ENCODE measurements at regions not wholly inside any gene's neighbourhood (a gene's known extent, or its start where the extent isn't known, plus 50 kb on each side); places are given as distances from the start of the nearest gene placed in this dataset.

GRCh38 chr6:148074738-148075137 is 267.9 kb upstream of the SASH1 start:
- Histone ChIP-seq H3K9me3 (no peaks in the 10 kb centered on the region), H3K36me3 (no peaks in the 10 kb centered on the region), H3K27ac (no peak overlapping the region), H3K27me3 (no peaks in the 10 kb centered on the region), H3K4me1 (no peaks in the 10 kb centered on the region), H3K4me3 (no peak overlapping the region)
- TF ChIP-seq POLR2AphosphoS5 (IDR thresholded peaks at IDR 0.05) (no peak), POLR2A (IDR thresholded peaks at IDR 0.05) (no peak), CTCF (IDR thresholded peaks at IDR 0.05) (no peak)
- intact Hi-C loops (cut with DNase I; ENCODE audit: low total_unique reads) = no loop called here
- peak in 1 of 2 donors; percentile 64 for DNase-seq (ENCODE audit: low spot score in 2 of 2)

GRCh38 chr6:148075352-148075751 is 267.3 kb upstream of the SASH1 start:
- Histone ChIP-seq H3K4me3 (no peak overlapping the region), H3K27ac (no peak overlapping the region), H3K36me3 (no peaks in the 10 kb centered on the region), H3K27me3 (no peaks in the 10 kb centered on the region), H3K9me3 (no peaks in the 10 kb centered on the region), H3K4me1 (no peaks in the 10 kb centered on the region)
- no peak for DNase-seq (ENCODE audit: low spot score in 2 of 2)
- no peak for TF ChIP-seq POLR2AphosphoS5 (IDR thresholded peaks at IDR 0.05)
- TF ChIP-seq CTCF (IDR thresholded peaks at IDR 0.05) = no peak
- intact Hi-C loops (cut with DNase I; ENCODE audit: low total_unique reads) = no loop called here

- no peaks in the 10 kb centered on the region for H3K36me3 ChIP-seq
- H3K9me3 ChIP-seq = no peaks in the 10 kb centered on the region
- H3K27ac ChIP-seq = no peak overlapping the region
- no peak overlapping the region for H3K4me3 ChIP-seq
- DNase-seq (ENCODE audit: low spot score in 2 of 2) = no peak
- H3K27me3 ChIP-seq = no peaks in the 10 kb centered on the region
- H3K4me1 ChIP-seq = no peaks in the 10 kb centered on the region
- intact Hi-C loops (cut with DNase I; ENCODE audit: low total_unique reads) = no loop called here
- TF ChIP-seq POLR2A (IDR thresholded peaks at IDR 0.05) (no peak), CTCF (IDR thresholded peaks at IDR 0.05) (no peak), POLR2AphosphoS5 (IDR thresholded peaks at IDR 0.05) (no peak)
These were observed 266.6 kb upstream of the SASH1 start for GRCh38 chr6:148076051-148076450.

- intact Hi-C loops (cut with DNase I; ENCODE audit: low total_unique reads) = no loop called here
- TF ChIP-seq POLR2AphosphoS5 (IDR thresholded peaks at IDR 0.05) (no peak), POLR2A (IDR thresholded peaks at IDR 0.05) (no peak)
- no peak for DNase-seq (ENCODE audit: low spot score in 2 of 2)
These were observed 262.3 kb upstream of the SASH1 start for GRCh38 chr6:148080315-148080714.

GRCh38 chr6:148081076-148081475 is 261.6 kb upstream of the SASH1 start:
- intact Hi-C loops (cut with DNase I; ENCODE audit: low total_unique reads) = no loop called here
- Histone ChIP-seq H3K4me3 (no peak overlapping the region), H3K4me1 (no peaks in the 10 kb centered on the region), H3K36me3 (no peaks in the 10 kb centered on the region), H3K27me3 (no peaks in the 10 kb centered on the region), H3K27ac (no peak overlapping the region), H3K9me3 (no peaks in the 10 kb centered on the region)
- TF ChIP-seq POLR2AphosphoS5 (IDR thresholded peaks at IDR 0.05) (no peak), POLR2A (IDR thresholded peaks at IDR 0.05) (no peak)
- DNase-seq (ENCODE audit: low spot score in 2 of 2) = no peak

More at GRCh38 chr6:148080315-148080714, 262.3 kb upstream of the SASH1 start:
- Histone ChIP-seq H3K27ac (no peak overlapping the region), H3K27me3 (no peaks in the 10 kb centered on the region), H3K36me3 (no peaks in the 10 kb centered on the region), H3K4me3 (no peak overlapping the region), H3K4me1 (no peaks in the 10 kb centered on the region), H3K9me3 (no peaks in the 10 kb centered on the region)

GRCh38 chr6:148082044-148082443 is 260.6 kb upstream of the SASH1 start:
- no peaks in the 10 kb centered on the region for H3K36me3 ChIP-seq
- DNase-seq (ENCODE audit: low spot score in 2 of 2) = no peak
- H3K4me1 ChIP-seq = no peaks in the 10 kb centered on the region
- H3K27ac ChIP-seq = no peak overlapping the region
- no peak for TF ChIP-seq CTCF (IDR thresholded peaks at IDR 0.05)
- TF ChIP-seq POLR2A (IDR thresholded peaks at IDR 0.05) = no peak
- no peak for TF ChIP-seq POLR2AphosphoS5 (IDR thresholded peaks at IDR 0.05)
- no peak overlapping the region for H3K4me3 ChIP-seq
- intact Hi-C loops (cut with DNase I; ENCODE audit: low total_unique reads) = no loop called here
- H3K9me3 ChIP-seq = no peaks in the 10 kb centered on the region
- H3K27me3 ChIP-seq = no peaks in the 10 kb centered on the region

Measured in breast epithelium (tissue), 4 donors.